ENCODE measurements at regions not wholly inside any gene's neighbourhood (a gene's known extent, or its start where the extent isn't known, plus 50 kb on each side); places are given as distances from the start of the nearest gene placed in this dataset.
"Not testable (repeated sequence)": the region's sequence is repeated elsewhere in the genome, so short reads cannot be mapped to it uniquely, and the experiment has no call there.

DNA sequence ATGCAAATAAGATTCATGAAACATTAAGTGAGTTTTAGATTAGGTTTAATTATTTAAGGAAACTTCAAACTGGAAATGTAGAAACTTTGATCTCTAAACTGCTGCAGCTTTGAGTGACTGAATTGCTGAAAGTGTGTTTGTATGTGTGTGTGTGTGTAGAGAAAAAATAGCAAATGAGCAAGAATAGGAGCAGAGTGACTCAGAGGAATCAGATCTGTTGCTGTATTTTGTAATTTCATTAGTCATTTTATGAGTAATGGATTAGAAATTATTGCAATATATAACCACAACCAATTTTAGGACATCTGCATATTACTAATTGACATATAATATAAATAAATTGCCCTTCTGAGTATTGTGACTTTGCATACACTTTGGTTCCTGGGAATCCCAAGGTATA, 52.8 kb upstream of the SLC9A9 start:
- ATAC-seq: peak; percentile 76 to 77

GRCh38 chr3:143902210-143902609, 53.9 kb upstream of the SLC9A9 start:
- no peak for ATAC-seq

DNA sequence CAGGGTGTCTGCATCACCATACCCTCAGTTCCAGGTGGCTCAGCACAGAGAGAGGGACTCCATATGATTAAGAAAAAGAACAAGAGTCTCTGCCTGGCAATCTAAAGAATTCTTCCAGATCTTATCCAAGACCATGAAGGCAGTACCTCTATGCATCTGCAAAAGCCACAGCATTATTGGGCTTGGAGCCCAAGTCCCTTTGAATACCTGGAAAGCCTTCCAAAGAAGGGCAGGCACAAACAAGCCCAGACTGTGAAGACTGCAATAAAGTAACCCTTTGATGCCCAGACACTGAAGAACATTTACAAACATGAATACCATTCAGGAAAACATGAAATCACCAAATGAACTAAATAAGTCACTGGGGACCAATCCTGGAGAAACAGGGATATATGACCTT, 60.9 kb upstream of the DIPK2A start:
- ATAC-seq: no peak

- ATAC-seq: no peak
Measured at GRCh38 chr3:143914257-143914656, 57.4 kb upstream of the DIPK2A start.

GRCh38 chr3:143918848-143919247, 52.8 kb upstream of the DIPK2A start:
- ATAC-seq: no peak

GRCh38 chr3:143921176-143921575, 50.4 kb upstream of the DIPK2A start:
- not testable (repeated sequence) for ATAC-seq

All from activated CD4-positive, CD25-positive, alpha-beta regulatory T cell treated with anti-CD3 and anti-CD28 coated beads, Interleukin-2, amount 50 U/mL, for 24 hours (primary cell).